ENCODE measurements at regions not wholly inside any gene's neighbourhood (a gene's known extent, or its start where the extent isn't known, plus 50 kb on each side); places are given as distances from the start of the nearest gene placed in this dataset.
"Not testable (repeated sequence)": the region's sequence is repeated elsewhere in the genome, so short reads cannot be mapped to it uniquely, and the experiment has no call there.

DNA sequence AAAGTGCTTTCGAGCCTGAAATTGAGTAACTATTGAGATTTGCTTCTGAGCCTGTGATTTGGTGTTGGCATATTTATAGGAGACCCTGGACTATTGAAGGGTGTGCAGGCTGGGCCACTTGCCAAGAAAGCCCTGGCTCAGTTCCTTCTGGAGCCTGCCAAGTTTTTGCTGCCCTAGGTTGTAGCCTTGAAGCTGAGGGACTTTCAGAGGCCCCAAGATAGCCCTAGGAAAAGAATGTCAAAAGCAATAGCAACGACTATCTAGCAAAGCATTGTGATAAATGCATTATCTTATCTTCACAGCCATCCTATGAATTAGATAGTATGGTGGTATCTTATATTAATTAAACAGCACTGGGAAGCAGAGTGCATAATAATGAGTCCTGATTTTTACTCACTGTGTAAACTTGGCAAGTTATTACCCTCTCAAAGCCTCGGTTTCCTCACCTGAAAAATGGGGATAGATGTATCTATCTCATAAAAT is 473.7 kb upstream of the PODXL start:
- DNase-seq (ENCODE audit: low read depth in 2 of 2), result no peak

- DNase-seq (ENCODE audit: low read depth in 2 of 2), result no peak
These were observed 473.1 kb upstream of the PODXL start for GRCh38 chr7:132029369-132030085.

GRCh38 chr7:132028144-132028920 is 471.9 kb upstream of the PODXL start:
- DNase-seq (ENCODE audit: low read depth in 2 of 2), result no peak

- no peak for DNase-seq (ENCODE audit: low read depth in 2 of 2)
These were observed 467.9 kb upstream of the PODXL start for GRCh38 chr7:132024290-132024689.

DNA sequence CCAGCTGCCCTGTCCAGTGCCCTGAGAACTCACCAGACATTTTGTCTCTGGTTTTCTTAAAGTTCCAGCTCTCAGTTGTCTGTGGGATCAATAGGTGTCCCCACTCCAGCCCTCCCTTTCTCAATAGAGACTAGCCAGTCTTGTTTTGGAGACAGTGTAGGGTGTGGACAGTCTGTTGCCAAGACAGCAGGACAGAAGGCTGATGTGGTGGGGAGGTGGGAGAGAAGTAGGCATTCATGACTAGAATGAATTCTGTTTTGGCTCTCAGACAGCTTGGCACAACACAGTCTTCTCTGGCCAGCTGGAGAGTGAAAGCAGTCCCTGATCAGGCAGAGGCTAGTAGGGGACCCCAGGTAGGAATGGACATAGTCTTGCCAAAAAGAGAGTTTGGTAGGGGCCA is 467.0 kb upstream of the PODXL start:
- DNase-seq (ENCODE audit: low read depth in 2 of 2), result no peak

GRCh38 chr7:132022188-132022587 is 465.8 kb upstream of the PODXL start:
- no peak for DNase-seq (ENCODE audit: low read depth in 2 of 2)

DNA sequence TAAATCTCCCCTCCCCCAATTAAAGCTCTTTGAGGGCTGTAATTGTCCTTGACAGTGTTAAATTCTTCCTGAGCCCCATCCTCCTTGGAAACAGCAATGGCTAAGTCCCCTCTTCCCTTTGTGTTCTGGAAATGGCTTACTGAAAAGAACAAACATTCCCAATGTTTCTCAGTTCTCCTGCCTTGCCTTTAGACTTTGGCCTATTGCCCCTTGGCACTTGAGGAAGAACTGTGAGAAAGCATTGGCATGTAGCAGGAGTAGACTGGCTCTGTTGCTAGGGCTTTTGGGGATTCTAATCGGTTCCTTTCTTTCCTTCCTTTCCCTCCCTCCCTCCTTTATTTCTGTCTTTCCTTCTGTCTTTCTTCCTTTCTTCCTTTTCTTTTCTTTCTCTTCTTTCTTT is 463.3 kb upstream of the PODXL start:
- no peak for DNase-seq (ENCODE audit: low read depth in 2 of 2)

DNA sequence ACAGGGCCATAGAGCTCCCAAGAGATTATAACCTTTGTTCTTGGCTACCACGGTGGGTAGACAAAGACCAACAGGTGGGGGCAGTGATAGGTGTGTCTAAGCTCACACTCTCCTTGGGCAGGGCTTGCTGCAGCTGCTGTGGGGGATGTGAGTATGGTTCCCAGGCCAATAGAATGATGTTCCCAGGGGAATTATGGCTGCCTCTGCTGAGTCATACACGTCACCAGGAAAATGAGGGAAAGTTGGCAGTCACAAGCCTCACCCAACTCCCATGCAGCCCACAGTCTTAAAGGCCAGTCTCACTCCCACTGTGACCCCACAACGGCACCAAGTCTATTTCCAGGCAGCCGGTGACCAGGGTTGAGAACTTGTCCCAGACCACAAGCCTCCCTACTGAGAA is 453.4 kb upstream of the PODXL start:
- DNase-seq (ENCODE audit: low read depth in 2 of 2), result no peak

DNA sequence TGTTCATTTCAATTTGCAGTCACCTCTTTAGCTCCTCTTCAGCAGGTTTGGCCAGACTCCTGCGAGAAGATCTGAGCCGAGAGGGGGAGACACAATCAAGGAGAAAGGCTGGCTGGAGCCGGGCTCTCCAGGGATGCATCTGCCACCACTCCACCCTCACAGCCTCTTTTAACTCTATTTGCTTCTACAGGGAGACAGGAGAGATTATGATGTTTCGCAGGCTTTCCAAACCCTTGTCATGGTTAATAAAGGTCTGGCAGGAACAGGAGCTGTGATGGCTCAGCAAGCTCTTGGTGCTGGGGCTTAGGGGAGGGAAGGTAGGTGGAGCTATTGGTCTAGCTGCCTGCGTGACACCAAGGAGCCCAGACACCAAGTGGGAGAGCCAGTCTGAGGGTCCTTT is 448.1 kb upstream of the PODXL start:
- no peak for DNase-seq (ENCODE audit: low read depth in 2 of 2)

DNA sequence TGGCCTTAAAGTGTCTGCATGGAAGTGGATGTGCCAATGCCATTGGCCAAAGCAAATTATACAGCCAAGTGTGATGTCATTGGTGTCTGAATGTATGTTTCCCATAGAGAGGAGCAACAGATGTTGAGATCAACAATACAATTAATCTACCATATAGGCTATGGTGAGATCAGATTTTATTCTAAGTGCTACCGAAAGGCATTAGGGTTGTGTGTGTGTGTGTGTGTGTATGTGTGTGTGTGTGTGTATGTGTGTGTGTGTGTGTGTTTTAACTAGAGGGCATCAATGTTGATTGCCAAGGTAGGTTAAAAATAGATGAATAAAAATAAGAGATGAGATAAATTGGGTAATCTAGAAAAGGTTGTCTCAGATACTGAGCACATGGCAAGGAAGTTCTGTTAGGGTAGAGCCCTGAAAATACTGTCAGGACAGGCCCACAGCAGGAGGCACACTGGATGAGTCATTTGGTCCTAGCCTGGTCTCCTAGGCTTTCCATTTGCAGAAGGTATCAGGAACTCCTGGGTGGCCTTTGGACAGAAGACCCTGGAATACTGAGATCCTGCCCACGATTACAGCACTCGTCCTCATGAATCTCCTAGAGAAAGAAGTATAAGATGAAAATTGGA is 446.0 kb upstream of the PODXL start:
- no peak for DNase-seq (ENCODE audit: low read depth in 2 of 2)

- no peak for DNase-seq (ENCODE audit: low read depth in 2 of 2)
These were observed 444.7 kb upstream of the PODXL start for GRCh38 chr7:132001146-132001545.

- no peak for DNase-seq (ENCODE audit: low read depth in 2 of 2)
These were observed 442.8 kb upstream of the PODXL start for GRCh38 chr7:131999193-131999592.

GRCh38 chr7:131995324-131995723 is 438.9 kb upstream of the PODXL start:
- no peak for DNase-seq (ENCODE audit: low read depth in 2 of 2)

GRCh38 chr7:131981069-131981468 is 424.6 kb upstream of the PODXL start:
- not testable (repeated sequence) for DNase-seq (ENCODE audit: low read depth in 2 of 2)

DNA sequence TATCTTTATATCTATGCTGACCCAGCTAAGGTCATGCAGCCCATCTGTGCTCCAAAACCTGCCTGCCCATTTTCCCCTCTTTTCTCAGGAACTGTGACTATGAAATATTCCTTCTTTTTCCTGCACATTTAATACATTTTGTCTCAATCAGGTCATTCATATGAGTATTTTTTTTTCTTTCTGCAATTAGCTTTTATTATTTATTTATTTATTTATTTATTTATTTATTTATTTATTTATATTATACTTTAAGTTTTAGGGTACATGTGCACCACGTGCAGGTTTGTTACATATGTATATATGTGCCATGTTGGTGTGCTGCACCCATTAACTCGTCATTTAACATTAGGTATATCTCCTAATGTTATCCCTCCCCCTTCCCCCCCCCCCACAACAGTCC is 421.7 kb upstream of the PODXL start:
- not testable (repeated sequence) for DNase-seq (ENCODE audit: low read depth in 2 of 2)

DNA sequence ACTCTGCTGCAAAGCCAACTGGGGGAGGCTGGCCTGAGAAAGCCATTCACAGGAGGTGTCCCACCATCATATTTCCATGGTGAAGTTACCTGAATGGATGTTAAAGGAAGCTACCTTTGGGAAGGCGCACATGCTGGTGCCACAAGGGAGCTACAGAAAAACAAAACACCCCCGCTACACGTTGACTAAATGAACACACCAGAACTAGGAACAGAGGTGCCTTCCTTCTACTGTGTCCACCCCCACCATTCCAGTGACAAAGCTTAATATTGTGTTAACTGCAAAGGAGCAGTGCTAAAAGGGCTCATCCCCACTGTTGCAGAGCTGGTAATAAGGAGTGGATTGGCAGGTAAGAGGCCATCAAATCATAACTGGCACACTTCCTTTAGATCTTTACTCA is 420.0 kb upstream of the PODXL start:
- no peak for DNase-seq (ENCODE audit: low read depth in 2 of 2)

DNA sequence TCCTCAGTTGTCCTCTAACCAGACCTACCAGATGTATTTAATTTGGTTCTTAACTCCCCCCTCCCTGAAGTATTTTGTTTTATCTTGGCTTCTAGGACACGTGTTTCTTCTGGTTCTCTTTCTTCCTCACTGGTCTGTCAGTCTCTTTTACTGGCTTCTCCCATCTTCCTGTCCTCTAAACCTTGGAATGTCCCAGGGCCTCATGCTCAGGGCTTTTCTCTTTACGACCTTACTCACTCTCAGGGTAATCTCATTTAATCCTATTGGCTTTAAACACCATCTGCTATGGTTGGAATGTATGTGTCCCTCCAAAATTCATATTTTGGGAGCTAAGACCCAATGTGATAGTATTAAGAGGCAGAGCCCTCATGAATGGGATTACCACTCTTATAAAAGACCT is 418.2 kb upstream of the PODXL start:
- no peak for DNase-seq (ENCODE audit: low read depth in 2 of 2)

DNA sequence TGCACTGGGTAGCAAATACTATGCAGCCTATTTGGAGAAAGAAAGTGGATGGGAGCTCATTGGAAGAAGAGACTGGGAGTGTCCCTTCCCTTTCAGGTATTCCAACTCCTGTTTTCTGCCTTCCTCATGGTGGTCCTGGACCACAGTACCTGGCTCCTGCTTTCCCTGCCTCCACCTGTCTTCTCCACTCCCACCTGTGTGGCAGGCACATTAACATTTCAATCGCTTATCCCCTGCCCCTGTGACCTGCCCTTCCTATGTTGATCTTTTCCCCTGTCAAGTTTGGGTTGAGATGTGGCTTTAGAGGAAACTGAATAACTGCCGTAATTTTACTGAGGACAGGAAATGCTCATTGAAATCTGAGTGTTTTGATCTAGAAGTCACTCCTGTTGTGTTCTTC is 415.8 kb upstream of the PODXL start:
- no peak for DNase-seq (ENCODE audit: low read depth in 2 of 2)

GRCh38 chr7:131970602-131971001 is 414.2 kb upstream of the PODXL start:
- DNase-seq (ENCODE audit: low read depth in 2 of 2), result no peak

DNA sequence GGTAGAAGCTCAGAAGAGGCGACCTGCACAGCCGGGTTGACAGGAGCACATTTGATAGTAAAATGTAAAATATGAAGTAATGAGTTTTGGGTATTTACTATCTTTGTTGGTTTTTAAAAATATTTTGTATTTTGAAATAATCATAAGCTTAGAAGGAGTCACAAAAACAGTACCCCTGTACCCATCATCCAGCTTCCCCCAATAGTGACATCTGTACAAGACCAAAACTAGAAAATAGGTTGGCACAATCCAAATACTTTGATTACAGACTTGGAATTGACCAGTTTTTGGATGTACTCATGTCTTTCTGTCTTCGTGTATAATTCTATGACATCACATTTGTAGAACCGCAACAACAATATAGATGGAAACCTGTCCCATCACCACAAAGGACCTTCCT is 413.1 kb upstream of the PODXL start:
- DNase-seq (ENCODE audit: low read depth in 2 of 2), result no peak

- no peak for DNase-seq (ENCODE audit: low read depth in 2 of 2)
These were observed 410.8 kb upstream of the PODXL start for GRCh38 chr7:131967216-131967730.

- DNase-seq (ENCODE audit: low read depth in 2 of 2), result no peak
These were observed 407.8 kb upstream of the PODXL start for GRCh38 chr7:131964203-131964602.
